Omental fat pad (tissue), 3 donors: ENCODE measurements at regions not wholly inside any gene's neighbourhood (a gene's known extent, or its start where the extent isn't known, plus 50 kb on each side); places are given as distances from the start of the nearest gene placed in this dataset.

Experiments used
- ATAC-seq: fragments of 150-250 bp; one replicate; pipeline ENCODE4 v1.9.1; 2016; ENCODE audit warnings: mild to moderate bottlenecking, moderate library complexity; ENCODE audit not compliant: low FRiP score
- DNase-seq: peaks from one replicate; pipeline ENCODE4 v3.0.0-alpha.2; 2019; ENCODE audit warnings: low spot score
- TF ChIP-seq, protein P1 (sequence below), 3 donors: fragments of 450-650 bp; IDR thresholded peaks; one replicate each; pipeline ENCODE4 v1.5.1; 2016 to 2017; ENCODE audit warnings: antibody characterized with exemption in 3 of 3, mild to moderate bottlenecking in 3 of 3, moderate library complexity in 2 of 3

- DNase-seq (no peak), ATAC-seq (no peak)
- TF ChIP-seq, protein P1, sequence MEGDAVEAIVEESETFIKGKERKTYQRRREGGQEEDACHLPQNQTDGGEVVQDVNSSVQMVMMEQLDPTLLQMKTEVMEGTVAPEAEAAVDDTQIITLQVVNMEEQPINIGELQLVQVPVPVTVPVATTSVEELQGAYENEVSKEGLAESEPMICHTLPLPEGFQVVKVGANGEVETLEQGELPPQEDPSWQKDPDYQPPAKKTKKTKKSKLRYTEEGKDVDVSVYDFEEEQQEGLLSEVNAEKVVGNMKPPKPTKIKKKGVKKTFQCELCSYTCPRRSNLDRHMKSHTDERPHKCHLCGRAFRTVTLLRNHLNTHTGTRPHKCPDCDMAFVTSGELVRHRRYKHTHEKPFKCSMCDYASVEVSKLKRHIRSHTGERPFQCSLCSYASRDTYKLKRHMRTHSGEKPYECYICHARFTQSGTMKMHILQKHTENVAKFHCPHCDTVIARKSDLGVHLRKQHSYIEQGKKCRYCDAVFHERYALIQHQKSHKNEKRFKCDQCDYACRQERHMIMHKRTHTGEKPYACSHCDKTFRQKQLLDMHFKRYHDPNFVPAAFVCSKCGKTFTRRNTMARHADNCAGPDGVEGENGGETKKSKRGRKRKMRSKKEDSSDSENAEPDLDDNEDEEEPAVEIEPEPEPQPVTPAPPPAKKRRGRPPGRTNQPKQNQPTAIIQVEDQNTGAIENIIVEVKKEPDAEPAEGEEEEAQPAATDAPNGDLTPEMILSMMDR (IDR thresholded peaks at IDR 0.05) = no peak
These were observed 251.8 kb downstream of the ADGRL2 start for GRCh38 chr1:82052563-82052962.

GRCh38 chr1:82048596-82048995 lies 247.9 kb downstream of the ADGRL2 start:
- no peak for DNase-seq
- ATAC-seq = no peak
- TF ChIP-seq, protein P1 (IDR thresholded peaks at IDR 0.05) = no peak

DNA sequence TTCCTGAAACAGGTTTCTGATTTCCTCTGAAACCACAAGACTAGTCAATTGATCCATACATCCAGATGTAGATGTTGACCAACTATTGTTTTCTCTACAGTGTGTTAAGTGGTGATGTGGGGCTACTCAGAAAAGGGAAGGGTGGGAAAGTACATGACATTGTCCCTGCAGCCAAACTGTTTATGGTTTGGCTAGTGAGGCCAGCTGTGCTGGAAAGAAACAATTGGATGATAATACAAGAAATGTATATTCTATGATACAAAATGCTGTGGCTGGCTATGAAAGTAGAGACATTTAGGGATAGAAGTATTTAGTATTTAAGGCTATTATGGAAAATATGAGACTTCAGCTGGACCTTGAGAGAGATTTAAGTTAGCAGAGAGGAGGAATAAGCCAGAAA lies 244.5 kb downstream of the ADGRL2 start:
- DNase-seq (no peak), ATAC-seq (no peak)
- TF ChIP-seq, protein P1 (IDR thresholded peaks at IDR 0.05) = no peak

DNA sequence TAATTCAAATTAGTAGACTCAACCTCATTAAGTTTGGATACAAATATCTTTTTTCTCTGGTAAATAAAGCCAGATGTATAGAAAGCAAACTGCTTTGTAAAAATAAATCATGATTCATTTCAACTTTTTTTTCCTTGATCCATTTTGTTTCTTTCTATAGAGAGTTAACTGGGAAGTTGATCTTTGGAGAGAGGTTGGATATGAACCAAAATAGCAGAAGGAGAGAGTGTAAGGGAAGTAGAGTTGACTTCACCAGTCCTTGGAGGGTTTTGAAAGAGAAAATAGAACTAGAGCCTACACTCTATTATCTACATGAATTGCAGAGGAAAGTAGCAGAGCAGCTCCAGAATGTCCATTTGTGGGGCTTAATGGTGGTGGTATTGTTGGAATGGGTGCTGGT lies 243.8 kb downstream of the ADGRL2 start:
- DNase-seq (no peak), ATAC-seq (no peak)
- TF ChIP-seq, protein P1 (IDR thresholded peaks at IDR 0.05) = no peak

GRCh38 chr1:82044111-82044510 lies 243.4 kb downstream of the ADGRL2 start:
- ATAC-seq = no peak
- TF ChIP-seq, protein P1 (IDR thresholded peaks at IDR 0.05) = no peak
- no peak for DNase-seq

- no peak for ATAC-seq
- DNase-seq = no peak
- TF ChIP-seq, protein P1 (IDR thresholded peaks at IDR 0.05) = no peak
These were observed 241.7 kb downstream of the ADGRL2 start for GRCh38 chr1:82042306-82043060.
